ENCODE measurements at regions not wholly inside any gene's neighbourhood (a gene's known extent, or its start where the extent isn't known, plus 50 kb on each side); places are given as distances from the start of the nearest gene placed in this dataset.

- H3K4me1 Mint-ChIP-seq (ENCODE audit: low read depth) = no peaks in the 10 kb centered on the region
- peaks cover 4% of the 10 kb centered on the region for H3K9me3 Mint-ChIP-seq (ENCODE audit: low read depth)
- no peak overlapping the region for H3K4me3 Mint-ChIP-seq
- no peaks in the 10 kb centered on the region for H3K36me3 Mint-ChIP-seq
- H3K27me3 Mint-ChIP-seq = no peaks in the 10 kb centered on the region
- no peak overlapping the region for H3K27ac Mint-ChIP-seq
Measured at GRCh38 chr4:13151194-13151593, 332.9 kb downstream of the RAB28 start.

- Mint-ChIP-seq H3K4me3 (no peak overlapping the region), H3K36me3 (no peaks in the 10 kb centered on the region), H3K27ac (no peak overlapping the region), H3K9me3 (ENCODE audit: low read depth) (no peaks in the 10 kb centered on the region), H3K4me1 (ENCODE audit: low read depth) (no peaks in the 10 kb centered on the region), H3K27me3 (no peaks in the 10 kb centered on the region)
Measured at GRCh38 chr4:13143222-13144070, 340.7 kb downstream of the RAB28 start.

GRCh38 chr4:13142726-13143125, 341.4 kb downstream of the RAB28 start:
- H3K36me3 Mint-ChIP-seq = no peaks in the 10 kb centered on the region
- no peaks in the 10 kb centered on the region for H3K27me3 Mint-ChIP-seq
- H3K4me1 Mint-ChIP-seq (ENCODE audit: low read depth) = no peaks in the 10 kb centered on the region
- H3K27ac Mint-ChIP-seq = no peak overlapping the region
- H3K9me3 Mint-ChIP-seq (ENCODE audit: low read depth) = no peaks in the 10 kb centered on the region
- no peak overlapping the region for H3K4me3 Mint-ChIP-seq

GRCh38 chr4:13142191-13142590, 341.9 kb downstream of the RAB28 start:
- no peak overlapping the region for H3K4me3 Mint-ChIP-seq
- H3K27ac Mint-ChIP-seq = no peak overlapping the region
- H3K9me3 Mint-ChIP-seq (ENCODE audit: low read depth) = no peaks in the 10 kb centered on the region
- H3K4me1 Mint-ChIP-seq (ENCODE audit: low read depth) = no peaks in the 10 kb centered on the region
- H3K27me3 Mint-ChIP-seq = no peaks in the 10 kb centered on the region
- H3K36me3 Mint-ChIP-seq = no peaks in the 10 kb centered on the region

GRCh38 chr4:13137390-13137789, 346.8 kb downstream of the RAB28 start:
- H3K27ac Mint-ChIP-seq = no peak overlapping the region
- H3K27me3 Mint-ChIP-seq = no peaks in the 10 kb centered on the region
- H3K36me3 Mint-ChIP-seq = peaks cover 8% of the 10 kb centered on the region
- no peak overlapping the region for H3K4me3 Mint-ChIP-seq
- no peaks in the 10 kb centered on the region for H3K9me3 Mint-ChIP-seq (ENCODE audit: low read depth)
- no peaks in the 10 kb centered on the region for H3K4me1 Mint-ChIP-seq (ENCODE audit: low read depth)

GRCh38 chr4:13133700-13134099, 350.4 kb downstream of the RAB28 start:
- no peaks in the 10 kb centered on the region for H3K27me3 Mint-ChIP-seq
- no peak overlapping the region for H3K27ac Mint-ChIP-seq
- H3K4me1 Mint-ChIP-seq (ENCODE audit: low read depth) = no peaks in the 10 kb centered on the region
- no peak overlapping the region for H3K4me3 Mint-ChIP-seq
- H3K9me3 Mint-ChIP-seq (ENCODE audit: low read depth) = peaks cover 5% of the 10 kb centered on the region
- H3K36me3 Mint-ChIP-seq = peaks cover 8% of the 10 kb centered on the region

GRCh38 chr4:13130848-13131247, 353.3 kb downstream of the RAB28 start:
- no peak overlapping the region for H3K4me3 Mint-ChIP-seq
- no peaks in the 10 kb centered on the region for H3K4me1 Mint-ChIP-seq (ENCODE audit: low read depth)
- H3K27ac Mint-ChIP-seq = no peak overlapping the region
- peaks cover 5% of the 10 kb centered on the region for H3K9me3 Mint-ChIP-seq (ENCODE audit: low read depth)
- no peaks in the 10 kb centered on the region for H3K27me3 Mint-ChIP-seq
- peaks cover 8% of the 10 kb centered on the region for H3K36me3 Mint-ChIP-seq

- H3K4me1 Mint-ChIP-seq (ENCODE audit: low read depth) = no peaks in the 10 kb centered on the region
- no peaks in the 10 kb centered on the region for H3K27me3 Mint-ChIP-seq
- H3K36me3 Mint-ChIP-seq = no peaks in the 10 kb centered on the region
- no peak overlapping the region for H3K27ac Mint-ChIP-seq
- no peak overlapping the region for H3K4me3 Mint-ChIP-seq
- H3K9me3 Mint-ChIP-seq (ENCODE audit: low read depth) = peaks cover 5% of the 10 kb centered on the region
Measured at GRCh38 chr4:13129095-13129494, 355.0 kb downstream of the RAB28 start.

GRCh38 chr4:13126976-13127910, 356.9 kb downstream of the RAB28 start:
- Mint-ChIP-seq H3K4me1 (ENCODE audit: low read depth) (no peaks in the 10 kb centered on the region), H3K9me3 (ENCODE audit: low read depth) (peaks cover 5% of the 10 kb centered on the region), H3K27ac (no peak overlapping the region), H3K27me3 (no peaks in the 10 kb centered on the region), H3K36me3 (no peaks in the 10 kb centered on the region), H3K4me3 (no peak overlapping the region)

- H3K27me3 Mint-ChIP-seq = no peaks in the 10 kb centered on the region
- H3K36me3 Mint-ChIP-seq = no peaks in the 10 kb centered on the region
- peaks cover 2% of the 10 kb centered on the region for H3K9me3 Mint-ChIP-seq (ENCODE audit: low read depth)
- no peak overlapping the region for H3K4me3 Mint-ChIP-seq
- H3K4me1 Mint-ChIP-seq (ENCODE audit: low read depth) = no peaks in the 10 kb centered on the region
- H3K27ac Mint-ChIP-seq = no peak overlapping the region
Measured at GRCh38 chr4:13118633-13119032, 365.5 kb downstream of the RAB28 start.

GRCh38 chr4:13117185-13117584, 367.0 kb downstream of the RAB28 start:
- peaks cover 2% of the 10 kb centered on the region for H3K36me3 Mint-ChIP-seq
- H3K9me3 Mint-ChIP-seq (ENCODE audit: low read depth) = peaks cover 13% of the 10 kb centered on the region
- no peak overlapping the region for H3K4me3 Mint-ChIP-seq
- no peak overlapping the region for H3K27ac Mint-ChIP-seq
- H3K27me3 Mint-ChIP-seq = no peaks in the 10 kb centered on the region
- no peaks in the 10 kb centered on the region for H3K4me1 Mint-ChIP-seq (ENCODE audit: low read depth)

- peaks cover 38% of the 10 kb centered on the region for H3K9me3 Mint-ChIP-seq (ENCODE audit: low read depth)
- H3K27ac Mint-ChIP-seq = no peak overlapping the region
- H3K36me3 Mint-ChIP-seq = peaks cover 18% of the 10 kb centered on the region
- no peak overlapping the region for H3K4me3 Mint-ChIP-seq
- peaks cover 2% of the 10 kb centered on the region for H3K27me3 Mint-ChIP-seq
- H3K4me1 Mint-ChIP-seq (ENCODE audit: low read depth) = no peaks in the 10 kb centered on the region
Measured at GRCh38 chr4:13112030-13112429, 372.1 kb downstream of the RAB28 start.

GRCh38 chr4:13109536-13109935, 374.6 kb downstream of the RAB28 start:
- Mint-ChIP-seq H3K4me3 (no peak overlapping the region), H3K4me1 (ENCODE audit: low read depth) (no peaks in the 10 kb centered on the region), H3K27ac (no peak overlapping the region), H3K36me3 (peaks cover 20% of the 10 kb centered on the region), H3K27me3 (peaks cover 2% of the 10 kb centered on the region), H3K9me3 (ENCODE audit: low read depth) (peaks cover 38% of the 10 kb centered on the region)

GRCh38 chr4:13108096-13108495, 376.0 kb downstream of the RAB28 start:
- peaks cover 20% of the 10 kb centered on the region for H3K36me3 Mint-ChIP-seq
- H3K27ac Mint-ChIP-seq = no peak overlapping the region
- peaks cover 2% of the 10 kb centered on the region for H3K27me3 Mint-ChIP-seq
- H3K4me3 Mint-ChIP-seq = no peak overlapping the region
- no peaks in the 10 kb centered on the region for H3K4me1 Mint-ChIP-seq (ENCODE audit: low read depth)
- peaks cover 31% of the 10 kb centered on the region for H3K9me3 Mint-ChIP-seq (ENCODE audit: low read depth)

GRCh38 chr4:13103382-13104015, 380.6 kb downstream of the RAB28 start:
- Mint-ChIP-seq H3K4me1 (ENCODE audit: low read depth) (no peaks in the 10 kb centered on the region), H3K9me3 (ENCODE audit: low read depth) (peaks cover 6% of the 10 kb centered on the region), H3K27ac (no peak overlapping the region), H3K4me3 (no peak overlapping the region), H3K27me3 (no peaks in the 10 kb centered on the region), H3K36me3 (peaks cover 15% of the 10 kb centered on the region)

All from activated naive CD8-positive, alpha-beta T cell (primary cell).